Sigmoid colon (tissue), 6 donors: ENCODE measurements at regions not wholly inside any gene's neighbourhood (a gene's known extent, or its start where the extent isn't known, plus 50 kb on each side); places are given as distances from the start of the nearest gene placed in this dataset.

Experiments
- DNase-seq: peaks from one replicate; pipeline ENCODE4 v3.0.0-alpha.2; 2019
- H3K27ac ChIP-seq, 4 donors: fragments of 200-600 bp; sonication (generic); one replicate each; pipeline ENCODE4 v1.5.1; 2016 to 2019; ENCODE audit warnings: mild to moderate bottlenecking in 1 of 4
- H3K27me3 ChIP-seq, 3 donors: fragments of 200-600 bp; sonication (generic); one replicate each; pipeline ENCODE4 v1.5.1; 2019; ENCODE audit warnings: mild to moderate bottlenecking in 1 of 3
- H3K36me3 ChIP-seq, 4 donors: fragments of 200-600 bp; sonication (generic); one replicate each; pipeline ENCODE4 v1.5.1; 2016 to 2019
- H3K4me1 ChIP-seq, 4 donors: fragments of 200-600 bp; sonication (generic); one replicate each; pipeline ENCODE4 v1.5.1; 2017 to 2019
- H3K4me3 ChIP-seq, 4 donors: fragments of 200-600 bp; sonication (generic); one replicate each; pipeline ENCODE4 v1.5.1; 2017 to 2019; ENCODE audit warnings: mild to moderate bottlenecking in 2 of 4, moderate library complexity in 1 of 4
- H3K9me3 ChIP-seq, 4 donors: fragments of 200-600 bp in 3 of 4; sonication (generic) in 3 of 4; one replicate each; pipeline versions ENCODE4 v1.5.1 to v1.6.1; 2013 to 2019
- CTCF ChIP-seq, 4 experiments: fragments of 450-650 bp in 3 of 4; fragments of 200-600 bp in 1 of 4; IDR thresholded peaks; one replicate each; pipeline ENCODE4 v1.5.1; 2016 to 2019; ENCODE audit warnings: antibody characterized with exemption in 4 of 4, mild to moderate bottlenecking in 3 of 4, moderate library complexity in 2 of 4
- EP300 ChIP-seq, 4 donors: sonication (generic); formaldehyde crosslinking; IDR thresholded peaks; one replicate each; pipeline ENCODE4 v1.6.1; 2017; ENCODE audit warnings: antibody characterized with exemption in 4 of 4
- POLR2A ChIP-seq, 2 donors: fragments of 450-650 bp; IDR thresholded peaks; one replicate each; pipeline ENCODE4 v1.6.1; 2016; ENCODE audit warnings: antibody characterized with exemption in 2 of 2, mild to moderate bottlenecking in 2 of 2, moderate library complexity in 2 of 2
- POLR2AphosphoS5 ChIP-seq, 4 donors: sonication (generic); formaldehyde crosslinking; IDR thresholded peaks; one replicate each; pipeline ENCODE4 v1.6.1; 2017; ENCODE audit warnings: antibody characterized with exemption in 4 of 4
- WGBS, 2 donors: extraction: QIAGEN DNeasy Blood & Tissue Kit; methylation state at CpG; one replicate each; pipeline ENCODE4 v1.1.7; 2013; 5-methylcytosine and 5-hydroxymethylcytosine counted together
- intact Hi-C: fragments of 100-400 bp; cut with DNase I; formaldehyde crosslinking; loops from one replicate; pipeline ENCODE4 v1.15.1; 2023
- donor health status: healthy with polysubstance abuse.
- donor health status: healthy.

- intact Hi-C loops, result no loop called here
- Histone ChIP-seq H3K36me3 (no peaks in the 10 kb centered on the region), H3K27ac (no peak overlapping the region), H3K4me3 (no peak overlapping the region), H3K9me3 (no peaks in the 10 kb centered on the region), H3K4me1 (no peaks in the 10 kb centered on the region), H3K27me3 (no peaks in the 10 kb centered on the region)
- no peak for TF ChIP-seq POLR2AphosphoS5 (IDR thresholded peaks at IDR 0.05)
- no peak for TF ChIP-seq EP300 (IDR thresholded peaks at IDR 0.05)
- TF ChIP-seq CTCF (IDR thresholded peaks at IDR 0.05), result no peak
- TF ChIP-seq POLR2A (IDR thresholded peaks at IDR 0.05), result no peak
- DNase-seq, result no peak
- 83 to 90% methylated on average over 9 of the region's 9 CpGs for WGBS, 2 donors
Observed at GRCh38 chr10:63007112-63007511, 126.0 kb upstream of the NRBF2 start.

GRCh38 chr10:63005246-63005645, 127.9 kb upstream of the NRBF2 start:
- 45 to 81% methylated on average over 3 of the region's 3 CpGs for WGBS, 2 donors
- intact Hi-C loops, result no loop called here
- no peaks in the 10 kb centered on the region for H3K36me3 ChIP-seq
- H3K27me3 ChIP-seq, result no peaks in the 10 kb centered on the region
- H3K9me3 ChIP-seq, result no peaks in the 10 kb centered on the region
- no peak overlapping the region for H3K4me3 ChIP-seq
- no peak for TF ChIP-seq EP300 (IDR thresholded peaks at IDR 0.05)
- no peak for TF ChIP-seq POLR2A (IDR thresholded peaks at IDR 0.05)
- TF ChIP-seq CTCF (IDR thresholded peaks at IDR 0.05), result no peak
- TF ChIP-seq POLR2AphosphoS5 (IDR thresholded peaks at IDR 0.05), result no peak
- no peak overlapping the region for H3K27ac ChIP-seq
- no peak for DNase-seq
- H3K4me1 ChIP-seq, result no peaks in the 10 kb centered on the region

- no peak overlapping the region for H3K4me3 ChIP-seq
- no peak overlapping the region for H3K27ac ChIP-seq
- 48 to 69% methylated on average over 5 of the region's 5 CpGs for WGBS, 2 donors
- no peaks in the 10 kb centered on the region for H3K27me3 ChIP-seq
- intact Hi-C loops, result no loop called here
- TF ChIP-seq POLR2AphosphoS5 (IDR thresholded peaks at IDR 0.05) (no peak), EP300 (IDR thresholded peaks at IDR 0.05) (no peak), CTCF (IDR thresholded peaks at IDR 0.05) (no peak), POLR2A (IDR thresholded peaks at IDR 0.05) (no peak)
- H3K4me1 ChIP-seq, result no peaks in the 10 kb centered on the region
- no peak for DNase-seq
- H3K36me3 ChIP-seq, result no peaks in the 10 kb centered on the region
- H3K9me3 ChIP-seq, result no peaks in the 10 kb centered on the region
Observed at GRCh38 chr10:63003816-63004453, 129.2 kb upstream of the NRBF2 start.

- no peak overlapping the region for H3K27ac ChIP-seq
- no peaks in the 10 kb centered on the region for H3K9me3 ChIP-seq
- H3K4me1 ChIP-seq, result no peaks in the 10 kb centered on the region
- TF ChIP-seq POLR2AphosphoS5 (IDR thresholded peaks at IDR 0.05), result no peak
- no peak for TF ChIP-seq CTCF (IDR thresholded peaks at IDR 0.05)
- H3K27me3 ChIP-seq, result no peaks in the 10 kb centered on the region
- H3K4me3 ChIP-seq, result no peak overlapping the region
- H3K36me3 ChIP-seq, result no peaks in the 10 kb centered on the region
- WGBS, 2 donors, result 39 to 73% methylated on average over 3 of the region's 3 CpGs
- intact Hi-C loops, result no loop called here
- no peak for DNase-seq
Observed at GRCh38 chr10:62996925-62997324, 136.2 kb upstream of the NRBF2 start.

- no peaks in the 10 kb centered on the region for H3K36me3 ChIP-seq
- H3K9me3 ChIP-seq, result no peaks in the 10 kb centered on the region
- no peak overlapping the region for H3K27ac ChIP-seq
- WGBS, 2 donors, result 33 to 46% methylated on average over 1 of the region's 1 CpG
- no peaks in the 10 kb centered on the region for H3K27me3 ChIP-seq
- no peak for TF ChIP-seq POLR2AphosphoS5 (IDR thresholded peaks at IDR 0.05)
- no peak for TF ChIP-seq CTCF (IDR thresholded peaks at IDR 0.05)
- TF ChIP-seq POLR2A (IDR thresholded peaks at IDR 0.05), result no peak
- no peak for TF ChIP-seq EP300 (IDR thresholded peaks at IDR 0.05)
- no peak for DNase-seq
- no peaks in the 10 kb centered on the region for H3K4me1 ChIP-seq
- H3K4me3 ChIP-seq, result no peak overlapping the region
- intact Hi-C loops, result no loop called here
Observed at GRCh38 chr10:62996516-62996915, 136.6 kb upstream of the NRBF2 start.
